ENCODE measurements at regions not wholly inside any gene's neighbourhood (a gene's known extent, or its start where the extent isn't known, plus 50 kb on each side); places are given as distances from the start of the nearest gene placed in this dataset.
"Not testable (repeated sequence)": the region's sequence is repeated elsewhere in the genome, so short reads cannot be mapped to it uniquely, and the experiment has no call there.

DNA sequence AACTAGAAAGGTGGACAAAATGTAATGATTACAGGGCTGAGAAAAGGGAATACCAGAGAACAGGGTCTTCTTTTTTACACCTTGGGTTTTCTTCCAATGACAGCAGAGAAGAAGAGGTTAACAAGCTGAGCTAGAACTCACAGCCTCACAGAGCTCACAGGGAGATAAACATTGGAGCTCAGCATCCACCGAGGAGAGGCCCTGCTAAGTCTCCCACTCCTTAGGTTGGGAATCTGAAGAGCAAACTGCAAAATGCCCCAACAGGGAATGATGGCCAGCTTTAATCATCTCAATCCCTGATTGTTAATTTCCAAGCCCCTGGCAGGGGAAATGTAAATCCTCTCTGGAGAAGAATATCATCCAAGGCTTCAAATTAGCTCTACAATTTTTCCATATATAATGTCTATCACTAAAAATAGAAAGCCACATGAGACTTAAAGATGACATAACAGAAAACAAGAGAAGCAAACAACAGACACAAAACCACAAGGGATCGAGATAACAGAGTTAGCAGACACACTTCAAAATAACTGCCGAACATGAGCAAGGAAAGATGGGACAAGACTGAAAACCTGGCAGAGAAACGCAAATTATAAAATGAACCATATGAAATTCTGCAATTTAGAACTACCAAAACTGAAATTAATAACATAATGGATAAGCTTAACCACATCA lies 66.1 kb upstream of the ZSCAN2 start:
- H3K27ac Mint-ChIP-seq, ATAC-seq: not testable (repeated sequence)

GRCh38 chr15:84536181-84536580 lies 64.6 kb upstream of the ZSCAN2 start:
- H3K27me3 Mint-ChIP-seq; DNase-seq; H3K4me1 Mint-ChIP-seq; H3K36me3 Mint-ChIP-seq (ENCODE audit: low read depth); H3K9me3 ChIP-seq (ENCODE audit: control insufficient read depth, low read length, poor library complexity, severe bottlenecking); H3K4me3 Mint-ChIP-seq; ATAC-seq: not testable (repeated sequence)
- peak overlapping the region; percentile 32 for H3K27ac Mint-ChIP-seq

More for the DNA sequence above, 66.1 kb upstream of the ZSCAN2 start:
- H3K4me1 Mint-ChIP-seq; DNase-seq; H3K4me3 Mint-ChIP-seq; H3K36me3 Mint-ChIP-seq (ENCODE audit: low read depth); H3K27me3 Mint-ChIP-seq; H3K9me3 ChIP-seq (ENCODE audit: control insufficient read depth, low read length, poor library complexity, severe bottlenecking): not testable (repeated sequence)

DNA sequence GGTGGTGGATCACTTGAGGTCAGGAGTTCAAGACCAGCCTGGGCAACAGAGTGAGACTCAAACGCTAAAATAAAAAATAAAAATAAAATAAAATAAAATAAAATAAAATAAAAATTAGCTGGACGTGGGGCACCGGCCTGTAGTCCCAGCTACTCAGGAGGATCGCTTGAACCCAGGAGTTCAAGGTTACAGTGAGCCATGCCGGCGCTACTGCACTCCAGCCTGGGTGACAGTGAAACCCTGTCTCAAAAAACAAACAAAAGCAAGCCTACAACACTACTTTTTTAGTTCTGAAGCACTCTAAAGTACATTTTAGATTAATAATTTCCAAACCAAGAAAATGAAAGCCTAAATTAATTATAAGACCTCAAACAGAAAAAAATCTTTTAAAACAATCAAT lies 56.2 kb upstream of the ZSCAN2 start:
- H3K4me1 Mint-ChIP-seq; H3K27me3 Mint-ChIP-seq; H3K36me3 Mint-ChIP-seq (ENCODE audit: low read depth); ATAC-seq; H3K9me3 ChIP-seq (ENCODE audit: control insufficient read depth, low read length, poor library complexity, severe bottlenecking); DNase-seq; H3K27ac Mint-ChIP-seq; H3K4me3 Mint-ChIP-seq: not testable (repeated sequence)

DNA sequence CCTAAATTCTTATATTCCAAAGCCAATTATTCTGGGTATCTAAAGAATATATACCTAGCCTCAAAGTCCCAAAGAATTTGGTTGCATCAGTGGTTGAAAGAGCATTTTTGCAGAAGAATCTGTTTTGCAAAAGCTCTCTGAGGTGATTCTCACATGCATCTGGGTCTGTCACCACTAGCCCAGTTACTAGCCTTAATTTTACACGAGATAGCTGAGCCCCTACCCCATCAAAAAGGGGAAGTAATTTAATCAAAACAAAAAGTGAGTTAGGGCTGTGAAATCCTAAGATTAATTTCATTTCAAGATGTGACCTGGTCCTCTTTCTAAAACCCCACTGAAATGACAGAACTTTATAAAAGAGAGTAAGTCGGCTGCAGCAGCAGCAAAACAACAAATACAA lies 53.7 kb upstream of the ZSCAN2 start:
- not testable (repeated sequence) for H3K27me3 Mint-ChIP-seq; ATAC-seq; H3K9me3 ChIP-seq (ENCODE audit: control insufficient read depth, low read length, poor library complexity, severe bottlenecking); DNase-seq; H3K4me1 Mint-ChIP-seq; H3K4me3 Mint-ChIP-seq; H3K36me3 Mint-ChIP-seq (ENCODE audit: low read depth)
- peak overlapping the region; percentile 41 for H3K27ac Mint-ChIP-seq

DNA sequence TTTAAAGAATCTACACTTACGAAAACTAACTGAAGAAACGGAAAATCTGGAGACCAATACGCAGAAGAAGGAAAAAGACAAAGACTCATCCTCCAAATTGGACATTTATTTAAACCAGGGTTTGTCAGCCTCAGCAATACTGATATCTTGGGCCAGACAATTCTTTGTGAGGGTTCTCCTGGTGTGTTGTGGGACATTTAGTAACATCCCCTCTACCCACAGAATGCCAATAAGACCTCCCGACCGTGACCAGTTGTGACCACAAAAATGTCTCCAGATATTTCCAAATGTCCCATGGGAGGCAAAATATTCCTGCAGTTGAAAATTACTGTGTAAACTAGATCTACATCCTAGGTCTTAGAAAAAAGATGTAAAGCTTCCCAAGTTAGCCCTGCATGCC lies 50.3 kb upstream of the ZSCAN2 start:
- not testable (repeated sequence) for H3K27ac Mint-ChIP-seq; H3K9me3 ChIP-seq (ENCODE audit: control insufficient read depth, low read length, poor library complexity, severe bottlenecking); H3K36me3 Mint-ChIP-seq (ENCODE audit: low read depth); DNase-seq; H3K27me3 Mint-ChIP-seq; H3K4me3 Mint-ChIP-seq; ATAC-seq
- H3K4me1 Mint-ChIP-seq: peaks cover 10% of the 10 kb centered on the region

All from T-helper 17 cell (primary cell).